SHP77 (cell line): ENCODE measurements at regions not wholly inside any gene's neighbourhood (a gene's known extent, or its start where the extent isn't known, plus 50 kb on each side); places are given as distances from the start of the nearest gene placed in this dataset.

Source experiments
- DNase-seq, 2 experiments: peaks; one replicate each; lab custom pipeline; 2025; lab: John Stamatoyannopoulos, UW

DNA sequence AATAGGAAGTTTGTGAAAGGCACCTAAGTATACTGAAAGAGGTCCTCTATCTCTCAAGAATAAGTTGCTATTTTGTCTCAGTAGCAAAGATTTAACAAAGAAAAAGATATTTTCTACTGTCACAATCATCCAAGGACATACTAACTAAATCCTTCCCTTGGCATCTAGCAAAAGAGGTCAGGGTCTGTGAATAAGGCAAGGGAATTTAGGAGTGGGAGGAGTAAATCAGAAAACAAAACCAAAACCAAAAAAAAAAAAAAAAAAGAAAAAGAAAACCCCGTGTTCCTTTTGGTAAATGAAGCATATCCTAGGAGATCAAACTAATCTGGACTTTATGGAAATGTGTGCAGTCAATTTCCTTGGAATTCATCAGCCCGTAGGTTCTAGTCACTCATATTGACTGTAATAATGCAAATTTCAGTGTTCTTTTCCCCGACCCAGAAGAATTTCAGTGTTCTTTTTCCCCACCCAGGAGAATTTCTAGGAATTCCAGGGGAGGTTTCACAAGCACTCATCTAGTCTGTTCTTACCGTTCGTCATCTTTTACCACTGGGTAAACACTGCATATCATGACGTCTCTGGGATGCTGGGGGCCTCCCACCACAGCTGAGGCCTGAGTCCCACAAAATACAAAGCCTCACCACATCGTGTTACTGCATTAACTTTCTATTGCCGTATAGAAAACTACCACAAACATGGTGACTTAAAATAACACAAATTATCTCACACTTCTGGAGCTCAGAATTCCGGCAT, 113.8 kb upstream of the CCDC54 start:
- no peak for DNase-seq

DNA sequence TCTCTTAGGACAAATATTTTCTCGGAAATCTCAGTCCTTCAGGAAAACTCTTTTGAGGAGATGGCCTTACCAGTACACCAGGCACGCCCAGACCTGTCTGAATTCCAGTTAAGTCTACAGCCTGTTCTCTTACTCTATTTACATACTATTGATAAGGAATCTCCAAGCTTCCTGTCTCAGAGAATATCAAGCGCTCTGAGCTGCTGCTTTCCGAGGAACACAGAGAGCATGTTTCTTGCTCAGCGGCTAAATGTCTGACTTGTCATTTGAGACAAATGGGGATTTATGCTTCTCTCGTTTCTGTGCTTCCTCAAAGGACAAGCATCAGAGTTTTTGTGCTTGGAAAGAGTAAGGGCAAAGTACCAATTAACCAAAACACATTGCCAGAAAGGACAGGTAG, 112.4 kb upstream of the CCDC54 start:
- DNase-seq = no peak

DNA sequence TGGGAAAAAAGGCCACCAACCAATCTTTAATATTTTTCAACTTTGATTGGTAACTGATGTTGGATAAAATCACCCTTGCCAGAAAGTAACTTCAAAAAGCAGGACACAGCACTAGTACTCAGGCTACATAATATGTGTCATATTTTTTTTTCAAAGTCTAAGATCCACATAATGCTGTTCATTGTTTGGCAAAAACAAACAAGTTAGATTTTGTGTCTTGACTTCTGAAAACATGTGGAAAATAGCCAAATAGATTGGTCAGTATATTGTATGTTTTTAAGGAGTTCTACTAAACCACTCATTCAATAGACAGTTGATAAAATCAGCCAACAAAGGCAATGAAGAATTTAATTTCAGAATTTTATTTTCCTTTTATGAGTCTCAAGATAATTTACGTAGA, 111.7 kb upstream of the CCDC54 start:
- DNase-seq = no peak

DNA sequence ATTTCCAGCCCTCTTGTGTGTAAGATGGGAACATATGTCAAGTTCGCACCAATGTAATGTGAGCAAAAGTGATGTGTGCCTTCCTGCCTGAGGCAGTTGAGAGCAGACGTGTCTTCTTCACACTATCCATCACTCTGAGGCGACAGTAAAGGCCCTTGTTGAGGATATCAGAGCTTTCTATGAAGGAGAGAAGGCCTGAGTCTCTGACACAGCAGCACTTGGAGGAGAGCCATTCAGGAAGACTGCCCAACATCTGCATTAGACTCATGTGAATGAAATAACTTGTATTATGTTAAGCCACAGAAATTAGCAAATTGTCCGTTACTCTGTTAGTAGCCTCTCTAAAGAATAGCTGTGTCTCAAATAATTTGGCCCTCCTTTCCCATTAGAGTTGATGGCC, 108.8 kb upstream of the CCDC54 start:
- no peak for DNase-seq

DNA sequence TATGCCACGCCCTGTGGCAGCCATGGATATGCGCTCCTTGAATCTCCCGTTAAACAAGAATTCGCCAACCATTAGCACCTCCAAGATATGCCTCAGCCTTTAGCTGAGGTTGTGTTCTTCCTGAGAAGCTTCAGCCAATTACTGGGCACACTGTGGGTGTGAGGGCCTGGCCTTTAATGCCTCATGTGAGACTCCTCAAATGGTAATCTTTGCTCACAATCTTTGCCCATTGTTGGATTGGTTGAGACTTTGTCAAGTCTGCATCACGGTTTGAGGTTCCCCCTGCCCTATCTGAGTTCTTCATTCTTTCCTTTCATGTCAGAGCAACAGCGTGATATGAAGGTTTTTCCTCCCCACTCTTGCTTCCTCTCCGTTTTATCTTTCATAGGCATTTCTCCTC, 108.1 kb upstream of the CCDC54 start:
- DNase-seq = no peak

DNA sequence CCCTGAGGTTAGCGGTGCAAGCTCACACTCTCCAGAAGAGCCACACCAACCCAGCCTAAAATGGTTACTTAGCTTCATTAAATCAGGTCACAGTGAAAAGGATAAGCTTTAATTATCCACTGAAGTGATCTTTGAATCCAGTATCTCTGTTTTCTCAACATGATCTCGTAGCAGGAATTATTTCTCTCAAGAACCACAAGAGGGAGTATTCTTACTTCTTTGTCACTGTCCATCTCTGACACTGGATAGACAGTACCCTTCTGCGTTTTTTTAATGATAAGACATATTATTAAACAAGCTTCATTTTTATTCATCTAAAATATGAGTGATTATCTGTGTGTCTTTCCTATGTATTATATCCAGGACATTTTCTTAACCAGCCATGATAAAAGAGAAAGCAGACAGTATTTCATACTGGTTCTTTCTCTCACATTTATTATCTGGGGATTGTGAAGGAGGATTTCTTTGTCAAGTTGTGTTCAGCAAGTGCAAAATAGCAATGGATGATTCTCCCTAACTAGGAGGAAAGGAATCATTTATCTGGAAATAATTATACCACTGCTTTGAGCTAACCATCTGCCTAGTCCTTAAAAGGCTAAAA, 105.4 kb upstream of the CCDC54 start:
- peak; percentile 35 to 46 for DNase-seq

DNA sequence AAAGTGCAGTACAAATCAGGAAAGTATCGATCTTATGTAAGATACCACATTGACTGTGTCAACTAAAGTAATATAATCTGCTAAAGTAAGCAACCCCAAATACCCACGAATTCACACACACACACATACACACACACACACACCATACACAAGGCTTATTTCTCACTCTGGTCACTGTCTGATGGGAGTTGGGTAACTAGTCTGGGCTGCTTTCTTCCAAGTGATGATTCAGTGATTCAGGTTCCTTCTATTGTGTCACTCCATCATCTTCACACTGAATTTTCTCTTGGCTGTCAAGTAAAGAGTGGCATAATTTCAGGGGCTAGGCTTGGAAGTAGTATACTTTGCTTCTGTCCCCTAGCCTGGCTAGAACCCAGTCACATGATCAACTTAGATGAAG, 104.8 kb upstream of the CCDC54 start:
- DNase-seq = no peak

DNA sequence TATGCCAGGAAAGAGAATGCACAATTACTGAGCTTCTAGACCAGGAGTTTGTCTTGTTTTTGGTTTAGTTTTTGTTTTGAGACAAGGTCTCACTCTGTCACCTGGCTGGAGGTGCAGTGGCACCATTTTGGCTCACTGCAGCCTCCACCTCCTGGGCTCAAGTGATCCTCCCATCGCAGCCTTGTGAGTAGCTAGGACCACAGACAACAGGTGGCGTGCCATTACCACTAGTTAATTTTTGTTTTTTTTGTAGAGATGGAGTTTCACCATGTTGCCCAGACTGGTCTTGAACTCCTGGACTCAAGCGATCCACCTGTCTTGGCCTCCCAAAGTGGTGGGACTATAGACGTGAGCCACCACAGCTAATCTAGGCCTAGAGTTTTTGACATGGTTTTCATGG, 104.4 kb upstream of the CCDC54 start:
- DNase-seq = no peak

DNA sequence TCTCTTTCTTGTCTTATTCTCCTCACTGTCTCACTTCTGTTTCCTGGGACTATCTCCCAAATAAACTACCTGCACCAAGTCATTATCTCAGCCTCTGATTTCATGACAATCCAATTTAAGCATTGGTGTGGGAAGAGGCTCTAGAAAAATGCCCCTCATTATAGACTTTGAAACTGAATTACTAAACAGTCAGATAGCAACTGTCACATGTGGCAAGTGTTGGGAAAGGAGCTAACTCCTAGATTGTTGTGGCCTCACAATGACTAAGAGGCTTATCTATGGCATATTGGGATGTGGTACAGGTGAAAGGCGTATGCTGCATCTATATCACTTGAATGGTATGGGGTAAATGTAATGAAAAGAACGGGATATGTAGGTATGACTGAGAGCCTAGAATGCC, 103.5 kb upstream of the CCDC54 start:
- no peak for DNase-seq

DNA sequence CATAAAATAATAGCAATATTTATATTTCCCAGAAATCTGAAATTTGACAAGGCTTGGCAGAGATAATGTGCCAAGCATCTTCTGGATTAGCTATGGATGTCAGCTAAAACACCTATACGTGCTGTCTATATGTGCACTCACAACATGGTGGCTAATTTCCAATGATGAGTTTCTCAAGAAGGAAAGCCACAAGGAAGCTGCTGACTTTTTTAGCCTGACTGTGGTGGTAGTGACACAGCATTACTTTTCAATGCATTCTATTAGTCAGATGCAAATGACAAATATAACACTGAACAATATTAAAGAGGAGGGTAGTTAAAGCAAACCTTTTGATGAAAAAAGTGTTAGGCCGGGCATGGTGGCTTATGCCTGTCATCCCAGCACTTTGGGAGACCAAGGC, 101.7 kb upstream of the CCDC54 start:
- DNase-seq = no peak

DNA sequence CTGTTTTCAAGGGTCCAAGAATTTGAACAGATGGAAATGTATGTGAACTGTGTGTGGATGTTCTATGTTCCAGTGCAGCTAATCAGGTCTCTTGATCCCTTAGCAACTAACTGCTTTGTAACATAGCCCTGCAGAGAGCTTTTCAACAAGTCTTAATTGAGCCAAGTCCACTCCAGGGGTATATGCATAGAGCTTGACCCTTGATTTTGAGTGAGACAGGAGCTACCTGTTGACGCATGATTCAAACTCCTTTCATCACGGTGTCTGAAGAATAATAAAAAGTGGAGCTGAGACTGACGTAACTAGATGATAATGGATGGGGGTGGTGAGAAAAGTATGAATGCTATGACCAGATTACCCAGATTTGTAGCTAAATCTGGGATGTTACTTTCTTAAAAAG, 93.3 kb upstream of the CCDC54 start:
- DNase-seq = no peak

DNA sequence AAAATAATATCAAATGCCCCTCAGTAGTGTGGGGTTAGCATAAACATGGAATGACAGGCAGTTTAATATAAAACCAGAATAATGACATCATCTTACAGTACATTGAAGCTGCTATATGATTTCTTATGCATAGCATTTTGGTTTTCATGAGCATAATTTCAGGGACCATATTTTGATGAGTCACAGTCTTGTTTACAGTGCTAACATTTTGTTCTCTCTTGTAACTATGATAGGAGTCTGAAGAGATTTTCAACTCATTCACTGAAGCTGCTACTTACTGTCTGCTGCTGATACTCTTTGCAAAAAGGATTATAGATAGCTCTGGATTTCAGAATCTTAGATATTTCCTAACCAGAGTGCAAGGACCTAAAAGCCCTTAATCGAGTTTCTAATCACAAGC, 92.6 kb upstream of the CCDC54 start:
- no peak for DNase-seq

DNA sequence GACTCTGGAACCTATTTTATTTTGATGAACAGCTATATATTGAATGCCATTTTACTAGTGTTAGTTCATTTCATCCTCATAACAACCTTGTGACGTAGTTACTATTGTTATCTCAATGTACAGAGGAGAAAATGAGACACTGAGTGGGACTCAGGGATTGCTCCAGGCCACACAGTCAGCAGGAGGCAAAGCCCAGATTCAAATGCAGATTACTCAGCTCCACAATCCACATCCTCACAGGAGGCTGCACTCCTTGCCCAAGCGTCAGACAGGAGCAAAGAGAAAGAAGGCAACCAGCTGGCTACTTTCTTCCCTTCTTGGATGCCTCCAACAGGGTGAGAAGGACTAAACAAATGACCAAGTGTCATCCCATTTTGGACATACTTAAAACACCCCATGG, 92.0 kb upstream of the CCDC54 start:
- DNase-seq = no peak

DNA sequence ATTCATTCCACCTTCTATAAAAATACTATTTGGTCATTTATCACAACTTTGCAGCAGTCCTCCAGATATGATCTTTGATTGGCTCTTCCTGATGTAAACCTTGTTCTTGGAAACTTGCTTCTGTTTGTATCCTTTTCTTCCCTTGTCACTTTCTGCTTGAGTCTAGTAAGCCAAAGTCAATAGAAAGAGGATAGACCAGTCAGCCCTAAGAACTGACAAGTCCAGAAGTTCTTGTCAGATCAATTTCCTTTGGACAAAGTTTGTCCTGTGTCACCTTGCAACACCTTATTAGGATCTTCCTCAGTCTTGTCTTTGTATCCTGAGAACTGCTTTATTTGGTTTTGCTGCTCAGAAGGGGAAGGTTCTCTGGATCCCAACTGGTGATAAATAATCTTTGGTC, 87.9 kb upstream of the CCDC54 start:
- DNase-seq = no peak

DNA sequence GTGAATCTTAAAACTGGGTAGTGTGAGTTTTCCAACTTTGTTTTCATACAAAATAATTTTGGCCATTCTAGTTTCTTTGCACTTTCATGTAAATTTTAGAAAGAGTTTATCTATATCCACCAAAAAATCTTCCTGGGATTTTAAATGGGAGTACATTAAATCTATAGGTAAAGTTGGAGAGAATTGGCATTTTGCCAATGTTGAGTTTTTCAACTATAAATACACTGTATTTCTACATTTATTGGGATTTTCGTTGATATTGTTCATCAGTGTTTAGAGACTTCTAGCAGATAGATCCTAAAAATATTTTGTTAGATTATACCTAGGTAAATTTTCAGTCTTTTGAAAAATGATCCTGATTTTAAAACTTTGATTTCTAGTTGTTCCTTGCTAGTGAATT, 83.1 kb upstream of the CCDC54 start:
- DNase-seq = no peak

DNA sequence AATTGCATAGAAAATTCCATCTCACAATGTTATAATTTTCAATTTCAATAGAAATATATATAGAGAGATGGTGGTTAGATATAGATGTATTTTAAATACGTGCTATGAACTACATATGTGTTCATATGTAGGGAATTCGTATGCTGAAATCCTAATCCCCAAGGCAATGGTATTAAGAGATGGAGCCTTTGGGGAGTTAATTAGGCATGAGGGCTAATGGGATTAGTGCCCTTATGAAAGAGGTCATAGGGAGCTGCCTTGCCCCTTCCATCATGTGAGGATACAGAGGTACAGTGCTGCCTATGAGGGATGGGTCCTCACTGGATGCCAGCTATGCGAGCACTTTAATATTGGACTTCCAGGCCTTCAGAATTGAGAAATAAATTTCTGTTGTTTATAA, 79.6 kb upstream of the CCDC54 start:
- no peak for DNase-seq

DNA sequence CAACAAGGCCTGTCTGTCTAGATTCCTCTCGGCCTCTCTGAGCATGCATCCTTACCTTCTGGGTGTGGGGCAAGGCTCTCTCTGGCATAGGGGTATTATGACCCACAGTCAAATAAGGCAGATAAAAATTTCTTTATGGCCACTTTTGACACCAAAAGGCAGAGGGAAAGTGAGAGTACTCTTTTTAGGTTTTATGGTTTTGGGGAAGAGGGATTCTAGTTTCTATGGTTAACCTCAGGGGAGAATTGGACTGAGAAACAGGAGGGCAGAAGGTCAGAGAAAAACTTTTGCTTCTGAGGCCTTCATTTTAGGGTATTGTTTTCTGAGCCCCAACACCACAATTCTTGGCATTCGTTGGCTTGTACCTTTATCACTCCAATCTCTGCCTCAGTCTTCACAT, 70.0 kb upstream of the CCDC54 start:
- no peak for DNase-seq

DNA sequence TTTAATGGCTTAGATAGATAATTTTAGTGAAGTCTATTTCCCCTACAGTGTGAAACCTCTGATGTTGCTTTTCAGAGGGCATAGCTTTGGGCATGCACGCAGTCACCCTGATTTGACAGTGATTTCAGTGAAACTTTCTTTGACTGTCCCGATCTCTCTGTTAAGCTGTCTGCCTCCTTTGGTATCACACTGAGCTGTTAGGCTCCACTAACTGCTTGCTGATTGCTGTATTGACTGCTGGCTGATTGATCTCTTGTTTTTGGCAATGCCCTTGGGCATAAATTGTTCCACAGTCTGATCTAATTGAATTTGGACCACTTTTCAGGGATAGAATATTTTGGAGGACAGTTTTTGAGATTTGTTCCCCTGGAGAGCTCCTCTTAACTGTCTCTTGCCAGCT, 68.5 kb upstream of the CCDC54 start:
- DNase-seq = no peak

DNA sequence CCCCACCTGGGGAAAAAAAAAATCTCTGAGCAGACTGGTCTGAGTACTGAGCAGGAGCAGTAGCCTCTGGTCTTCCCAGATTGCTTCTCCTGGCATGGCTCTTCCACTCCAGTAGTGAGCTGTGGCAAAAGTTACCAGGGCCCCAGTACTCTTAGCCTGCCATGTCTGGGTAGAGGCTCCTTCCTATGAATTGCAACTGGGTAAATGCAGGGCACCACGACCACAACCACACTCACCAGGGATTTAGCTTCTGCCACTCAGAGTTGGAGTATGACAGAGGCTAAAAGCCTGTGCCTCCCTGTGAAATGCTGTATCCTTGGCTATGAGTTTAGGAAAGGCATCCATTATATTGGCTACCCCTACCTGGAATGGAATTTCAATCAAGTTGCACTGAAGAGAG, 67.9 kb upstream of the CCDC54 start:
- no peak for DNase-seq

DNA sequence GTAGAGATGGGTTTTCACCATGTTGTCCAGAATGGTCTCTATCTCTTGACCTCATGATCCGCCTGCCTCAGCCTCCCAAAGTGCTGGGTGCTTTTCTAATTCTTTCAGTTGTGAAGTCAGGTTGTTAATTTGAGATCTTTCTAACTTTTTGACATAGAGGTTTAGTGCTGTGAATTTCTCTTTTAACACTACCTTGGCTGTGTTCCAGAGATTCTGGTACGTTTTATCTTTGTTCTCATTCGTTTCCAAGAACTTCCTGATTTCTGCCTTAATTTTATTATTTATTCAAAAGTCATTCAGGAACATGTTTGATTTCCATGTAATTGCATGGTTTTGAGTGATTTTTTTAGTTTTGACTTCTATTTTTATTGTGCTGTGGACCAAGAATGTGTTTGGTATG, 63.5 kb upstream of the CCDC54 start:
- DNase-seq = no peak

DNA sequence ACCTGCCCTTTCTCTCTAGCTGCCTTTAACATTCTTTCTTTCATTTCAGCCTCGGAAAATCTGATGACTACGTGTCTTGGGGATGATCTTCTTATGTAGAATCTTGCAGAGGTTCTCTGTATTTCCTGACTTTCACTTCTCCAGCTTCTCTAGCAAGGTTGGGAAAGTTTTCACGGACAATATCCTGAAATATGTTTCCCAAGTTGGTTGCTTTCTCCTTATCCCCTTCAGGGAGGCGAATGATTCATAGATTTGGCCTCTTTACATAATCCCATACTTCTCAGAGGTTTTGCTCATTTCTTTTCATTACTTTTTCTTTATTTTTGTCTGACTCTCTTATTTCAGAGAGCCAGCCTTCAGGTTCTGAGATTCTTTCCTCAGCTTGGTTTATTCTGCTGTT, 62.1 kb upstream of the CCDC54 start:
- no peak for DNase-seq

DNA sequence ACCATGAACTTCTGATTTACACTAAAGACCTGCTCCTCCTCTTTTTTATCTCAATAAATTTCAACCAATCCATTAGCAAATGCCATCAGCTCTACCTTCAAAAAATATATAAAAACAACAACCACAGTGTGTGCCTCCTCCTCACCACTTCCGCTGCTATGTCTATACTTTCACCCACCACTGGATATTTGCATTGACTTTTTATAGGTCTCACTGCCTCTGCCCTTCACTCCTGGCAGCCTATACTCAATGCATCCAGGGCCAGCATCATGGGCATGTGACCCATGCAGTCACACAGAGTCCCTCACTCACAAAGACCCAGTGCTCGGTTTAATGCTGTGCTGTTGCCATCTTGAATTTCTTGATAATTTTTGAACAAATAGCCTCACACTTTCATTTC, 53.5 kb upstream of the CCDC54 start:
- no peak for DNase-seq

DNA sequence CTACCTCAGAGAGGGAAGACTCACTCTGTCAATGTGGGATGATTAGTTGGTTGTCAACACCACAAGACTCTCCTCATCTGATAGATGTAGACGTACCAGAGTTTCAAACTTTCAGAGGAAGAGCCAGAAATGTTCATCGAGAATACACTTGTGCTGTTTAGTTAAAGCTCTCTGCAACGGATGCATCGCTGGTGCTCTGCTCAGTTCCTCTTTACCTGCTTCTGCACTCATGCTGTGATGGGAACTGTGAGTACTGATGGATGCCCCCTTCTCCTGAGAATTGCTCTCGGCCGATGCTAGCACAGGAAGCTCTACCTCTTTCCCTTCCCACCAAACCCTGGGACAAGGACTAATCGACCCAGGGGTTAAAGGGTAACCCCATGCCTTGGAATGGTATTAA, 51.8 kb upstream of the CCDC54 start:
- no peak for DNase-seq
